Right cardiac atrium (tissue), 5 donors: ENCODE measurements at regions not wholly inside any gene's neighbourhood (a gene's known extent, or its start where the extent isn't known, plus 50 kb on each side); places are given as distances from the start of the nearest gene placed in this dataset.
A peak's percentile ranks its signal among the peaks of the same experiment; 100 is the strongest.

Experiments used
- ATAC-seq, 2 donors: fragments of 200-7000 bp; cut with Tn5 transposase; one replicate each; pipeline versions ENCODE4 v1.8.0 to v1.9.1; 2020; ENCODE audit warnings: moderate library complexity in 2 of 2, mild to moderate bottlenecking in 1 of 2
- DNase-seq, 3 donors: peaks; one replicate each; pipeline ENCODE4 v3.0.0-alpha.2; 2020
- H3K27ac ChIP-seq: one replicate; pipeline ENCODE4 v1.5.1; 2013; ENCODE audit warnings: mild to moderate bottlenecking, low read length, control low read depth, moderate library complexity
- H3K27me3 ChIP-seq: one replicate; pipeline ENCODE4 v1.6.1; 2013; ENCODE audit not compliant: control insufficient read depth, insufficient read depth
- H3K4me1 ChIP-seq: one replicate; pipeline ENCODE4 v1.6.1; 2013; ENCODE audit warnings: low read length; ENCODE audit not compliant: control insufficient read depth, insufficient read depth
- H3K4me3 ChIP-seq: one replicate; pipeline ENCODE4 v1.5.1; 2013; ENCODE audit warnings: low read length, control low read depth
- H3K9me3 ChIP-seq: one replicate; pipeline ENCODE4 v1.6.1; 2013; ENCODE audit warnings: low read length; ENCODE audit not compliant: control insufficient read depth
- WGBS: extraction: QIAGEN DNeasy Blood & Tissue Kit; methylation state at CpG from one replicate; pipeline ENCODE4 v1.1.7; 2013; 5-methylcytosine and 5-hydroxymethylcytosine counted together
- intact Hi-C, 4 donors: fragments of 100-400 bp; cut with DNase I; formaldehyde crosslinking; loops; one replicate each; pipeline versions ENCODE4 v1.11.0 to v1.14.0; 2022 to 2023
- donor health status: healthy with polysubstance abuse.
- donor health status: DM: no; HTN: yes; CAD: no.
- donor health status: DM: no; HTN: no; CAD: no.
- donor health status: DM: no; HTN: yes; CAD: no; lungs with severe emphysema.
- donor health status: DM: yes; HTN: yes; CAD: no.

GRCh38 chr12:3405821-3406220 lies 85.2 kb upstream of the PRMT8 start:
- 49% methylated on average over 1 of the region's 1 CpG for WGBS
- Histone ChIP-seq H3K27me3 (no peaks in the 10 kb centered on the region), H3K4me3 (no peak overlapping the region), H3K9me3 (peaks cover 5% of the 10 kb centered on the region), H3K4me1 (no peaks in the 10 kb centered on the region), H3K27ac (no peak overlapping the region)
- no peak for DNase-seq
- intact Hi-C loops = no loop called here
- no peak for ATAC-seq

GRCh38 chr12:3407723-3408122 lies 83.3 kb upstream of the PRMT8 start:
- intact Hi-C loops = no loop called here
- WGBS = 84% methylated on average over 1 of the region's 1 CpG
- H3K4me1 ChIP-seq = no peaks in the 10 kb centered on the region
- ATAC-seq (no peak), DNase-seq (no peak)
- peaks cover 5% of the 10 kb centered on the region for H3K9me3 ChIP-seq
- H3K27me3 ChIP-seq = no peaks in the 10 kb centered on the region
- H3K27ac ChIP-seq = no peak overlapping the region
- no peak overlapping the region for H3K4me3 ChIP-seq

GRCh38 chr12:3409662-3410061 lies 81.3 kb upstream of the PRMT8 start:
- no peak for ATAC-seq
- Histone ChIP-seq H3K27ac (no peak overlapping the region), H3K9me3 (peaks cover 5% of the 10 kb centered on the region), H3K27me3 (no peaks in the 10 kb centered on the region), H3K4me3 (no peak overlapping the region), H3K4me1 (no peaks in the 10 kb centered on the region)
- 86% methylated on average over 2 of the region's 2 CpGs for WGBS
- no peak for DNase-seq
- intact Hi-C loops = no loop called here

GRCh38 chr12:3416159-3416558 lies 74.8 kb upstream of the PRMT8 start:
- Histone ChIP-seq H3K27me3 (no peaks in the 10 kb centered on the region), H3K27ac (no peak overlapping the region), H3K9me3 (no peaks in the 10 kb centered on the region), H3K4me1 (no peaks in the 10 kb centered on the region), H3K4me3 (no peak overlapping the region)
- 84% methylated on average over 1 of the region's 1 CpG for WGBS
- intact Hi-C loops = no loop called here
- DNase-seq (no peak), ATAC-seq (no peak)

- Histone ChIP-seq H3K27me3 (no peaks in the 10 kb centered on the region), H3K9me3 (no peaks in the 10 kb centered on the region), H3K27ac (no peak overlapping the region), H3K4me3 (no peak overlapping the region), H3K4me1 (no peaks in the 10 kb centered on the region)
- intact Hi-C loops = no loop called here
- no peak for ATAC-seq
- WGBS = 72% methylated on average over 1 of the region's 1 CpG
- no peak for DNase-seq
Measured at GRCh38 chr12:3416670-3417069, 74.3 kb upstream of the PRMT8 start.

GRCh38 chr12:3417113-3417512 lies 73.9 kb upstream of the PRMT8 start:
- intact Hi-C loops = no loop called here
- DNase-seq (no peak), ATAC-seq (no peak)
- Histone ChIP-seq H3K27ac (no peak overlapping the region), H3K9me3 (no peaks in the 10 kb centered on the region), H3K4me1 (no peaks in the 10 kb centered on the region), H3K27me3 (no peaks in the 10 kb centered on the region), H3K4me3 (no peak overlapping the region)
- WGBS = 57% methylated on average over 3 of the region's 3 CpGs

GRCh38 chr12:3417937-3418462 lies 73.0 kb upstream of the PRMT8 start:
- no peak for ATAC-seq
- 75% methylated on average over 3 of the region's 3 CpGs for WGBS
- H3K27ac ChIP-seq = no peak overlapping the region
- H3K27me3 ChIP-seq = no peaks in the 10 kb centered on the region
- H3K4me3 ChIP-seq = no peak overlapping the region
- no peak for DNase-seq
- intact Hi-C loops = no loop called here
- H3K9me3 ChIP-seq = no peaks in the 10 kb centered on the region
- H3K4me1 ChIP-seq = no peaks in the 10 kb centered on the region

- Histone ChIP-seq H3K4me3 (no peak overlapping the region), H3K4me1 (no peaks in the 10 kb centered on the region), H3K27me3 (no peaks in the 10 kb centered on the region), H3K27ac (no peak overlapping the region), H3K9me3 (no peaks in the 10 kb centered on the region)
- DNase-seq = no peak
- ATAC-seq = no peak
- WGBS = 83% methylated on average over 12 of the region's 12 CpGs
- intact Hi-C loops = no loop called here
Measured at GRCh38 chr12:3418609-3419390, 72.2 kb upstream of the PRMT8 start.

- Histone ChIP-seq H3K27me3 (no peaks in the 10 kb centered on the region), H3K4me1 (no peaks in the 10 kb centered on the region), H3K4me3 (no peak overlapping the region), H3K9me3 (no peaks in the 10 kb centered on the region), H3K27ac (no peak overlapping the region)
- ATAC-seq (no peak), DNase-seq (no peak)
- intact Hi-C loops = no loop called here
- 73% methylated on average over 3 of the region's 3 CpGs for WGBS
Measured at GRCh38 chr12:3419558-3419957, 71.4 kb upstream of the PRMT8 start.

- intact Hi-C loops = no loop called here
- ATAC-seq = no peak
- Histone ChIP-seq H3K27me3 (no peaks in the 10 kb centered on the region), H3K4me3 (no peak overlapping the region), H3K27ac (no peak overlapping the region), H3K4me1 (no peaks in the 10 kb centered on the region), H3K9me3 (no peaks in the 10 kb centered on the region)
- no peak for DNase-seq
- 37% methylated on average over 6 of the region's 6 CpGs for WGBS
Measured at GRCh38 chr12:3420693-3421092, 70.3 kb upstream of the PRMT8 start.

- DNase-seq = no peak
- WGBS = 22% methylated on average over 13 of the region's 13 CpGs
Measured at GRCh38 chr12:3421191-3421978, 69.6 kb upstream of the PRMT8 start.

More at GRCh38 chr12:3421191-3421978, 69.6 kb upstream of the PRMT8 start:
- Histone ChIP-seq H3K4me3 (no peak overlapping the region), H3K27ac (no peak overlapping the region), H3K9me3 (no peaks in the 10 kb centered on the region), H3K27me3 (no peaks in the 10 kb centered on the region), H3K4me1 (no peaks in the 10 kb centered on the region)
- intact Hi-C loops = no loop called here
- ATAC-seq = peak; percentile 43 to 48
